K562 (cell line): ENCODE measurements at regions not wholly inside any gene's neighbourhood (a gene's known extent, or its start where the extent isn't known, plus 50 kb on each side); places are given as distances from the start of the nearest gene placed in this dataset.

Experiments used
- ATAC-seq: fragments of 200-7000 bp; cut with Tn5 transposase; 3 replicates; pipeline ENCODE4 v1.9.1; 2020; ENCODE audit warnings: moderate library complexity
- BruUV-seq: library from RNA; stranded (reverse); fragments of 400-500 nt; replicated peaks from 2 replicates; lab custom pipeline; 2021; lab: Mats Ljungman, UMichigan
- CTCF ChIA-PET: fragments of 300-600 bp; formaldehyde crosslinking; extraction: SDS; loops from one replicate; lab custom pipeline; 2021; ENCODE audit warnings: low intra/inter-chr PET ratio; lab: Yijun Ruan, JAX
- POLR2A ChIA-PET: fragments of 300-600, 350-650 bp; sonication (Branson Sonifier 250); formaldehyde crosslinking; extraction: SDS; loops from one replicate; lab custom pipeline; 2021; ENCODE audit warnings: antibody characterized with exemption, inconsistent platforms; lab: Yijun Ruan, JAX
- DNase-seq, 4 experiments: peaks; one replicate each; pipeline versions ENCODE4 v3.0.0 to v3.0.0-alpha.2; 2011 to 2018; ENCODE audit warnings: low spot score in 3 of 4, mixed read lengths in 3 of 4; ENCODE audit errors: extremely low read depth in 1 of 4
- FAIRE-seq: peaks from 2 replicates; lab custom pipeline; 2011; peaks lifted over from hg19 to GRCh38; lab: Jason Lieb, UNC
- H2AFZ ChIP-seq: 2 replicates; pipeline ENCODE4 v1.6.0; 2011; ENCODE audit warnings: low read depth, low read length, control low read depth, inconsistent platforms
- H3K27ac ChIP-seq: fragments of 200-600 bp; 3 replicates; pipeline ENCODE4 v1.8.0; 2011; ENCODE audit warnings: low read depth, mild to moderate bottlenecking, control low read depth, inconsistent platforms, low read length, moderate library complexity, mixed read lengths; ENCODE audit errors: extremely low read depth
- H3K27me3 ChIP-seq, 2 experiments: fragments of 300-600 bp in 1 of 2; 2 replicates in 1 of 2; 3 replicates in 1 of 2; pipeline versions ENCODE4 v1.6.0 to v1.8.0; 2011; ENCODE audit warnings: inconsistent platforms in 2 of 2, low read length in 2 of 2, mild to moderate bottlenecking in 1 of 2, mixed read lengths in 1 of 2, moderate library complexity in 1 of 2; ENCODE audit not compliant: control insufficient read depth in 2 of 2, insufficient read depth in 2 of 2
- H3K36me3 ChIP-seq: fragments of 300-600 bp; 3 replicates; pipeline ENCODE4 v1.8.0; 2011; ENCODE audit warnings: mild to moderate bottlenecking, low read length, inconsistent platforms; ENCODE audit not compliant: control insufficient read depth, insufficient read depth
- H3K4me1 ChIP-seq, 2 experiments: fragments of 200-600 bp in 1 of 2; replicated peaks in 1 of 2; 2 replicates in 1 of 2; 3 replicates in 1 of 2; pipeline versions ENCODE4 v1.5.1 to v1.8.0; 2011; ENCODE audit warnings: inconsistent platforms in 2 of 2, low read length in 2 of 2, mild to moderate bottlenecking in 1 of 2, mixed read lengths in 1 of 2, moderate library complexity in 1 of 2; ENCODE audit not compliant: control insufficient read depth in 2 of 2, insufficient read depth in 2 of 2
- H3K4me2 ChIP-seq: 2 replicates; pipeline ENCODE4 v1.6.1; 2011; ENCODE audit warnings: low read length, control low read depth, inconsistent platforms, mixed read lengths; ENCODE audit not compliant: insufficient read depth
- H3K4me3 ChIP-seq: fragments of 200-600 bp; sonication (generic), shearing (Covaris generic); 2 replicates; pipeline ENCODE4 v1.5.1; 2016; ENCODE audit warnings: control low read depth, inconsistent platforms
- H3K79me2 ChIP-seq: fragments of 200-600 bp; 3 replicates; pipeline ENCODE4 v1.8.0; 2011; ENCODE audit warnings: low read length, inconsistent platforms; ENCODE audit not compliant: control insufficient read depth, insufficient read depth
- H3K9ac ChIP-seq, 2 experiments: 2 replicates each; pipeline versions ENCODE4 v1.6.0 to v1.6.1; 2011; ENCODE audit warnings: low read depth in 2 of 2, low read length in 2 of 2, control low read depth in 1 of 2, inconsistent platforms in 1 of 2, mild to moderate bottlenecking in 1 of 2, mixed read lengths in 1 of 2; ENCODE audit not compliant: insufficient read depth in 1 of 2
- H3K9me1 ChIP-seq: one replicate; pipeline ENCODE4 v1.6.0; 2011; ENCODE audit warnings: inconsistent platforms, mild to moderate bottlenecking, low read length, moderate library complexity; ENCODE audit not compliant: control insufficient read depth, insufficient read depth
- H3K9me3 ChIP-seq: replicated peaks from 2 replicates; pipeline ENCODE4 v1.5.1; 2011; ENCODE audit warnings: low read depth, low read length, inconsistent platforms; ENCODE audit not compliant: control insufficient read depth, insufficient read depth
- H4K20me1 ChIP-seq: replicated peaks from 2 replicates; pipeline ENCODE4 v1.6.1; 2011; ENCODE audit warnings: low read length, inconsistent platforms, mixed read lengths; ENCODE audit not compliant: control insufficient read depth, insufficient read depth
- CHD4 ChIP-seq: fragments of 200-600 bp; sonication (generic); IDR thresholded peaks from 3 replicates; pipeline ENCODE4 v1.6.1; 2012; ENCODE audit warnings: low read depth, mild to moderate bottlenecking, mixed read lengths, low read length, inconsistent platforms; ENCODE audit not compliant: insufficient read depth, insufficient replicate concordance, poor library complexity, severe bottlenecking
- ESRRB ChIP-seq: fragments of 250-450 bp; sonication (Bioruptor Pico); IDR thresholded peaks from 2 replicates; pipeline ENCODE4 v1.5.0; 2020; ENCODE audit warnings: mild to moderate bottlenecking, moderate library complexity, borderline replicate concordance
- HDGF ChIP-seq: fragments of 450-650 bp; IDR thresholded peaks from 2 replicates; pipeline ENCODE4 v1.6.1; 2016
- MIER1 ChIP-seq: fragments of 450-650 bp; IDR thresholded peaks from 2 replicates; pipeline ENCODE4 v1.6.1; 2016; ENCODE audit warnings: antibody characterized with exemption, mild to moderate bottlenecking, low read depth
- RAD51 ChIP-seq: fragments of 450-650 bp; IDR thresholded peaks from 2 replicates; pipeline ENCODE4 v1.7.1; 2016; ENCODE audit warnings: low read depth, mild to moderate bottlenecking, borderline replicate concordance
- SMC3 ChIP-seq: conservative IDR thresholded peaks from 2 replicates; pipeline ENCODE4 v1.6.1; 2011; ENCODE audit warnings: low read depth, low read length, improper control_type of control experiment; ENCODE audit not compliant: insufficient read depth
- SNRNP70 ChIP-seq: fragments of 200-400 bp; formaldehyde crosslinking; optimal IDR thresholded peaks from 2 replicates; pipeline ENCODE3; 2017; ENCODE audit warnings: low read depth, low read length
- ZNF23 ChIP-seq: fragments of 250-450 bp; sonication (Bioruptor Pico); IDR thresholded peaks from 2 replicates; pipeline ENCODE4 v1.4.0; 2020; ENCODE audit warnings: mild to moderate bottlenecking
- ZNF282 ChIP-seq: sonication (generic); formaldehyde crosslinking; IDR thresholded peaks from 2 replicates; pipeline ENCODE4 v1.8.1; 2023; ENCODE audit warnings: missing genetic modification reagents
- ZNF586 ChIP-seq: fragments of 450-650 bp; formaldehyde crosslinking; conservative IDR thresholded peaks from 2 replicates; pipeline ENCODE4 v1.4.0; 2020; ENCODE audit warnings: mild to moderate bottlenecking, moderate library complexity
- ZSCAN32 ChIP-seq: fragments of 450-650 bp; formaldehyde crosslinking; IDR thresholded peaks from 2 replicates; pipeline ENCODE4 v1.4.0; 2020; ENCODE audit warnings: mild to moderate bottlenecking, moderate library complexity
- WGBS: fragments of 100-300 bp; shearing (Covaris generic); methylation state at CpG from one replicate; pipeline ENCODE4 v1.1.6; 2016; ENCODE audit warnings: low coverage, mixed read lengths; ENCODE audit not compliant: insufficient coverage; ENCODE audit errors: missing lambda C conversion rate; 5-methylcytosine and 5-hydroxymethylcytosine counted together
- in situ Hi-C: fragments of 300-500 bp; cut with MboI; formaldehyde crosslinking; loops from 4 replicates; pipeline ENCODE4 v1.15.0; 2018; ENCODE audit warnings: inconsistent platforms, mixed read lengths
- intact Hi-C: fragments of 100-400 bp; cut with micrococcal nuclease; formaldehyde crosslinking; loops from 2 replicates; pipeline ENCODE4 v1.14.2; 2022

DNA sequence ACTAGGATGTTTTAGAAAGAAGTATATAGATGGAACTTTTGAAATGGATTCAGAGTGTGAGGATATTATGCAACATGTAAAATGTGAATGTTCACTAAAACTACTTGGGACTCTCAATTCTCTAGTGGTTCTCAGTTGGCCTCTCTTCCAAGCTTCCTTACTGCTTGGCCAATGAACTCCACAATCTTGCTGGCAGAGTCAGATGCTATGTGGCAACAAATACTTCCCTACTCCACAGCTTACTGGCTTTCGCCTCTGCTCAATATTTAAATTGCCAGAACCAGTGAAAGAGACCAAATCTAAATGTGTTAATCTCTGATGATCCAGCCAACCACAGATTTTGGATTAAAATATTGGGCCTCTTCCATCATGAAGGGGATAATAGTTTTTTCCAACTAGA lies 138.4 kb downstream of the HTR1B start:
- H3K9me3 ChIP-seq: no peaks in the 10 kb centered on the region; the same call in 1 of the 2 replicates
- no peak for TF ChIP-seq SMC3
- TF ChIP-seq ZSCAN32 (CRISPR knock-in tag): no peak
- no peak for TF ChIP-seq ZNF23 (CRISPR knock-in tag)
- TF ChIP-seq ZNF282: no peak
- TF ChIP-seq MIER1: no peak
- TF ChIP-seq HDGF: no peak
- TF ChIP-seq SNRNP70: no peak
- TF ChIP-seq CHD4: no peak
- TF ChIP-seq ESRRB: no peak
- no peak for TF ChIP-seq RAD51
- no peak for TF ChIP-seq ZNF586
- in situ Hi-C loops (no loop called here), intact Hi-C loops (no loop called here)
- FAIRE-seq (no peak), ATAC-seq (no peak), DNase-seq (no peak)
- no peak overlapping the region for H3K9ac ChIP-seq
- no peaks in the 10 kb centered on the region for H3K27me3 ChIP-seq
- no peak overlapping the region for H2AFZ ChIP-seq
- H3K79me2 ChIP-seq: no peaks in the 10 kb centered on the region
- no peaks in the 10 kb centered on the region for H4K20me1 ChIP-seq
- H3K4me2 ChIP-seq: no peak overlapping the region
- POLR2A ChIA-PET: no interaction called here
- WGBS: 0% methylated on average over 1 of the region's 1 CpG
- no peak overlapping the region for H3K27ac ChIP-seq
- BruUV-seq: no TSS peak
- CTCF ChIA-PET: no interaction called here
- no peaks in the 10 kb centered on the region for H3K4me1 ChIP-seq
- H3K9me1 ChIP-seq: no peaks in the 10 kb centered on the region
- no peaks in the 10 kb centered on the region for H3K36me3 ChIP-seq
- no peak overlapping the region for H3K4me3 ChIP-seq
